ENCODE measurements at regions not wholly inside any gene's neighbourhood (a gene's known extent, or its start where the extent isn't known, plus 50 kb on each side); places are given as distances from the start of the nearest gene placed in this dataset.

DNA sequence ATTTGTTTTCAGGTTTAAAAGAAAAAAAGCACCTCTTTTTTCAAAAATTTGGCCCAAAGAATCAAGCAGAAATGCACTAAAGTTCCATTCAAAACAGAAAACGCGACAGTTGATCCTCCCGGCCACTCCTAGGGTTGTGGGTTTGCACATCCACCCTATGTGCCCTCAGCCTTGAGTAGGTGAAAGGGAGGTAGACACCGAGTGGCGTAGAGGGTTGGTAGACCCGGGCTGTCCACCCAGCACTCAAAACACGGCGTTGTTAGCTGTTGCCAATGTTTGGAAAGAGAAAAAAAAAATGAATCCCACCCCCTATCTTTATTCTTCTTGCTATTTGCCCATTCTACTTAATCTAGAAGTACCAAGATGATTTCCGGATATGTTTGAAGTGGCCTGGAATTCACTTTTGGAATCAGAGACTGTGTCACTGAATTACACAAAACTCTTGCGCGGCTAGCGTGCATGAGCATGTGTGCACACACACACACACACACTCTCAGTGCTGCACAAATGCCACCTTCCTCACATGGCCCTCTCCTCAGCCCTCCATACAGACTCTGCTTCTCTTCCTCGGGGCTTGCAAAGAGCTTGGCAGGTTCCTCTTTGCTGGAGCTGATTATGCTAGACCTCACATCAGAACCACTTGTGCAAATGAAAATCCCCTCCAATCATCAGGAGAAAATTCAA lies 110.2 kb upstream of the HAND1 start:
- H3K36me3 ChIP-seq (ENCODE audit: insufficient read depth, low read length), result no peaks in the 10 kb centered on the region
- H3K9me3 ChIP-seq (ENCODE audit: low read length), result no peaks in the 10 kb centered on the region
- H3K79me2 ChIP-seq (replicated peaks; ENCODE audit: insufficient read depth, low read length), result no peaks in the 10 kb centered on the region
- no peak overlapping the region for H3K27ac ChIP-seq (ENCODE audit: low read length)
- no peak overlapping the region for H2AFZ ChIP-seq (ENCODE audit: low read depth, low read length)
- TF ChIP-seq EZH2 (IDR thresholded peaks at IDR 0.05; ENCODE audit: borderline replicate concordance, insufficient read depth, low read length, poor library complexity, severe bottlenecking) (no peak), MXI1 (conservative IDR thresholded peaks at IDR 0.05; ENCODE audit: poor library complexity, severe bottlenecking) (no peak), RAD21 (conservative IDR thresholded peaks at IDR 0.05) (no peak), POLR2AphosphoS5 (IDR thresholded peaks at IDR 0.05) (no peak), SMC3 (conservative IDR thresholded peaks at IDR 0.05; ENCODE audit: poor library complexity) (no peak), TAF1 (IDR thresholded peaks at IDR 0.05; ENCODE audit: low read depth) (no peak), EP300 (conservative IDR thresholded peaks at IDR 0.05; ENCODE audit: poor library complexity, severe bottlenecking) (no peak)
- TF ChIP-seq, protein P1, sequence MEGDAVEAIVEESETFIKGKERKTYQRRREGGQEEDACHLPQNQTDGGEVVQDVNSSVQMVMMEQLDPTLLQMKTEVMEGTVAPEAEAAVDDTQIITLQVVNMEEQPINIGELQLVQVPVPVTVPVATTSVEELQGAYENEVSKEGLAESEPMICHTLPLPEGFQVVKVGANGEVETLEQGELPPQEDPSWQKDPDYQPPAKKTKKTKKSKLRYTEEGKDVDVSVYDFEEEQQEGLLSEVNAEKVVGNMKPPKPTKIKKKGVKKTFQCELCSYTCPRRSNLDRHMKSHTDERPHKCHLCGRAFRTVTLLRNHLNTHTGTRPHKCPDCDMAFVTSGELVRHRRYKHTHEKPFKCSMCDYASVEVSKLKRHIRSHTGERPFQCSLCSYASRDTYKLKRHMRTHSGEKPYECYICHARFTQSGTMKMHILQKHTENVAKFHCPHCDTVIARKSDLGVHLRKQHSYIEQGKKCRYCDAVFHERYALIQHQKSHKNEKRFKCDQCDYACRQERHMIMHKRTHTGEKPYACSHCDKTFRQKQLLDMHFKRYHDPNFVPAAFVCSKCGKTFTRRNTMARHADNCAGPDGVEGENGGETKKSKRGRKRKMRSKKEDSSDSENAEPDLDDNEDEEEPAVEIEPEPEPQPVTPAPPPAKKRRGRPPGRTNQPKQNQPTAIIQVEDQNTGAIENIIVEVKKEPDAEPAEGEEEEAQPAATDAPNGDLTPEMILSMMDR (IDR thresholded peaks at IDR 0.05; ENCODE audit: poor library complexity, severe bottlenecking), result no peak
- TF ChIP-seq, protein P2, sequence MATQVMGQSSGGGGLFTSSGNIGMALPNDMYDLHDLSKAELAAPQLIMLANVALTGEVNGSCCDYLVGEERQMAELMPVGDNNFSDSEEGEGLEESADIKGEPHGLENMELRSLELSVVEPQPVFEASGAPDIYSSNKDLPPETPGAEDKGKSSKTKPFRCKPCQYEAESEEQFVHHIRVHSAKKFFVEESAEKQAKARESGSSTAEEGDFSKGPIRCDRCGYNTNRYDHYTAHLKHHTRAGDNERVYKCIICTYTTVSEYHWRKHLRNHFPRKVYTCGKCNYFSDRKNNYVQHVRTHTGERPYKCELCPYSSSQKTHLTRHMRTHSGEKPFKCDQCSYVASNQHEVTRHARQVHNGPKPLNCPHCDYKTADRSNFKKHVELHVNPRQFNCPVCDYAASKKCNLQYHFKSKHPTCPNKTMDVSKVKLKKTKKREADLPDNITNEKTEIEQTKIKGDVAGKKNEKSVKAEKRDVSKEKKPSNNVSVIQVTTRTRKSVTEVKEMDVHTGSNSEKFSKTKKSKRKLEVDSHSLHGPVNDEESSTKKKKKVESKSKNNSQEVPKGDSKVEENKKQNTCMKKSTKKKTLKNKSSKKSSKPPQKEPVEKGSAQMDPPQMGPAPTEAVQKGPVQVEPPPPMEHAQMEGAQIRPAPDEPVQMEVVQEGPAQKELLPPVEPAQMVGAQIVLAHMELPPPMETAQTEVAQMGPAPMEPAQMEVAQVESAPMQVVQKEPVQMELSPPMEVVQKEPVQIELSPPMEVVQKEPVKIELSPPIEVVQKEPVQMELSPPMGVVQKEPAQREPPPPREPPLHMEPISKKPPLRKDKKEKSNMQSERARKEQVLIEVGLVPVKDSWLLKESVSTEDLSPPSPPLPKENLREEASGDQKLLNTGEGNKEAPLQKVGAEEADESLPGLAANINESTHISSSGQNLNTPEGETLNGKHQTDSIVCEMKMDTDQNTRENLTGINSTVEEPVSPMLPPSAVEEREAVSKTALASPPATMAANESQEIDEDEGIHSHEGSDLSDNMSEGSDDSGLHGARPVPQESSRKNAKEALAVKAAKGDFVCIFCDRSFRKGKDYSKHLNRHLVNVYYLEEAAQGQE (IDR thresholded peaks at IDR 0.05; ENCODE audit: borderline replicate concordance), result no peak
- H4K20me1 ChIP-seq (ENCODE audit: insufficient read depth), result no peaks in the 10 kb centered on the region
- H3K4me2 ChIP-seq (ENCODE audit: low read length), result no peak overlapping the region
- H3K9me2 ChIP-seq (ENCODE audit: insufficient read depth, low read length), result no peaks in the 10 kb centered on the region
- no peaks in the 10 kb centered on the region for H3F3A ChIP-seq (ENCODE audit: insufficient read depth, low read length, poor library complexity, severe bottlenecking)
- H3K9ac ChIP-seq (ENCODE audit: low read length), result no peak overlapping the region
- no peak overlapping the region for H3K4me3 ChIP-seq (ENCODE audit: low read length)
- no peaks in the 10 kb centered on the region for H3K27me3 ChIP-seq (ENCODE audit: insufficient read depth, low read depth, low read length)

DNA sequence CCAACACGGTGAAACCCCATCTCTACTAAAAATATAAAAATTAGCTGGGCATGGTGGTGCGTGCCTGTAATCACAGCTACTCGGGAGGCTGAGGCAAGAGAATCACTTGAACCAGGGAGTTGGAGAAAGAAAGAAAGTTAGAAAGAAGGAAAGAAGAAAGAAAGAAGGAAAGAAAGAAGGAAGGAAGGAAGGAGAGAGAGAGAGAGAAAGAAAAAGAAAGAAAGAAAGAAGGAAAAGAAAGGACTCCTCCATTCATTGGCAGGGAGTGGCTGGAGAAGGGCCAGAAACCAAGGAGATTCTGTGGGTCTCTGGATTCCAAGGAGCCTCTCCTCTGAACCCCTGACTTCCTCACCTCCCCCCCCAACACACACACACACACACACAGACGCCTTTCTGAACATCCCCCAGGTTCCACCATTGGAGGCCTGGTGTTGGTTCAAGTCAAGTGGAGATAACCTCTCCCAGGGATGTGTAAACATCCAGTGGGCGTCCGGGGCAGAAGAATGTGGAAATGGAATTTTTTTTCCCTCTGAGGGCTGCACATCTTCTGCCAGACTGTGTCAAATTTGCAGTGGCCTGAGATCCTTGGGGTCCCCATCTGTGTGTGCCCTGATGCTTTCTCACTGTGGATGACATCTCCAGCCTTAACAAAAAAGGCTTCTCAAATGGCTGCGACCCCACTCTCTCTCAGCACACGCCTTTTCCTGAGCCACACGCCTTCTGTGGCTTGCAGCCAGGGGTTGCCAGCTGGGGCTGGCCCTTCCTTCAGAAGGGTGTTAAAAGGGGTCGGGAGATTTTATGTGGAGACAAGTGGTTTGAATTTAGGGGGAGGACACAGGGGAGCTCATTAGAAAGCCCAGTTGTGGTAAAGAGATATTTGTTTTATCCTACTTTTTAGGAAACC lies 109.3 kb upstream of the HAND1 start:
- no peaks in the 10 kb centered on the region for H3F3A ChIP-seq (ENCODE audit: insufficient read depth, low read length, poor library complexity, severe bottlenecking)
- no peaks in the 10 kb centered on the region for H3K79me2 ChIP-seq (replicated peaks; ENCODE audit: insufficient read depth, low read length)
- no peaks in the 10 kb centered on the region for H3K36me3 ChIP-seq (ENCODE audit: insufficient read depth, low read length)
- TF ChIP-seq RAD21 (conservative IDR thresholded peaks at IDR 0.05) (no peak), POLR2AphosphoS5 (IDR thresholded peaks at IDR 0.05) (no peak), EP300 (conservative IDR thresholded peaks at IDR 0.05; ENCODE audit: poor library complexity, severe bottlenecking) (no peak), MXI1 (conservative IDR thresholded peaks at IDR 0.05; ENCODE audit: poor library complexity, severe bottlenecking) (no peak), TAF1 (IDR thresholded peaks at IDR 0.05; ENCODE audit: low read depth) (no peak), EZH2 (IDR thresholded peaks at IDR 0.05; ENCODE audit: borderline replicate concordance, insufficient read depth, low read length, poor library complexity, severe bottlenecking) (no peak), SMC3 (conservative IDR thresholded peaks at IDR 0.05; ENCODE audit: poor library complexity) (no peak)
- TF ChIP-seq, protein P2 (IDR thresholded peaks at IDR 0.05; ENCODE audit: borderline replicate concordance), result no peak
- TF ChIP-seq, protein P1 (IDR thresholded peaks at IDR 0.05; ENCODE audit: poor library complexity, severe bottlenecking), result no peak
- no peaks in the 10 kb centered on the region for H4K20me1 ChIP-seq (ENCODE audit: insufficient read depth)
- H3K27me3 ChIP-seq (ENCODE audit: insufficient read depth, low read depth, low read length), result no peaks in the 10 kb centered on the region
- no peak overlapping the region for H3K4me2 ChIP-seq (ENCODE audit: low read length)
- H3K9ac ChIP-seq (ENCODE audit: low read length), result no peak overlapping the region
- no peak overlapping the region for H3K4me3 ChIP-seq (ENCODE audit: low read length)
- H3K9me2 ChIP-seq (ENCODE audit: insufficient read depth, low read length), result no peaks in the 10 kb centered on the region
- H2AFZ ChIP-seq (ENCODE audit: low read depth, low read length), result no peak overlapping the region
- H3K27ac ChIP-seq (ENCODE audit: low read length), result no peak overlapping the region
- H3K9me3 ChIP-seq (ENCODE audit: low read length), result no peaks in the 10 kb centered on the region
